HG02610 (cell line): ENCODE measurements at regions not wholly inside any gene's neighbourhood (a gene's known extent, or its start where the extent isn't known, plus 50 kb on each side); places are given as distances from the start of the nearest gene placed in this dataset.
A peak's percentile ranks its signal among the peaks of the same experiment; 100 is the strongest.
"Not testable (repeated sequence)": the region's sequence is repeated elsewhere in the genome, so short reads cannot be mapped to it uniquely, and the experiment has no call there.

Experiments
- ATAC-seq: cut with Tn5 transposase; IDR thresholded peaks from one replicate; pipeline ENCODE4 v1.9.1; 2021; ENCODE audit warnings: mild to moderate bottlenecking, moderate library complexity; ENCODE audit not compliant: unreplicated experiment

GRCh38 chr9:25102204-25102603 lies 556.5 kb upstream of the IZUMO3 start:
- ATAC-seq, result not testable (repeated sequence)

- no peak for ATAC-seq
Measured at GRCh38 chr9:25094518-25094917, 548.8 kb upstream of the IZUMO3 start.

- ATAC-seq, result no peak
Measured at GRCh38 chr9:25078202-25078601, 532.5 kb upstream of the IZUMO3 start.

GRCh38 chr9:25048098-25048724 lies 502.5 kb upstream of the IZUMO3 start:
- ATAC-seq, result no peak

GRCh38 chr9:25045469-25045868 lies 499.8 kb upstream of the IZUMO3 start:
- not testable (repeated sequence) for ATAC-seq

GRCh38 chr9:25029743-25030142 lies 484.0 kb upstream of the IZUMO3 start:
- ATAC-seq, result no peak

GRCh38 chr9:25025686-25026085 lies 480.0 kb upstream of the IZUMO3 start:
- no peak for ATAC-seq

- no peak for ATAC-seq
Measured at GRCh38 chr9:25025156-25025555, 479.5 kb upstream of the IZUMO3 start.

GRCh38 chr9:25017779-25018178 lies 472.1 kb upstream of the IZUMO3 start:
- ATAC-seq, result no peak

GRCh38 chr9:25010027-25010662 lies 464.4 kb upstream of the IZUMO3 start:
- ATAC-seq, result no peak

GRCh38 chr9:25003686-25004085 lies 458.0 kb upstream of the IZUMO3 start:
- ATAC-seq, result no peak

- ATAC-seq, result no peak
Measured at GRCh38 chr9:24986331-24986730, 440.6 kb upstream of the IZUMO3 start.

- ATAC-seq, result not testable (repeated sequence)
Measured at GRCh38 chr9:24970780-24971179, 425.1 kb upstream of the IZUMO3 start.

GRCh38 chr9:24961762-24962161 lies 416.1 kb upstream of the IZUMO3 start:
- ATAC-seq, result no peak

- ATAC-seq, result no peak
Measured at GRCh38 chr9:24953070-24953469, 407.4 kb upstream of the IZUMO3 start.

- ATAC-seq, result no peak
Measured at GRCh38 chr9:24939109-24939850, 393.6 kb upstream of the IZUMO3 start.

GRCh38 chr9:24936117-24936516 lies 390.4 kb upstream of the IZUMO3 start:
- ATAC-seq, result no peak

- peak; percentile 67 for ATAC-seq
Measured at GRCh38 chr9:24932785-24933184, 387.1 kb upstream of the IZUMO3 start.

- no peak for ATAC-seq
Measured at GRCh38 chr9:24931894-24932293, 386.2 kb upstream of the IZUMO3 start.

GRCh38 chr9:24912767-24913166 lies 367.1 kb upstream of the IZUMO3 start:
- no peak for ATAC-seq

GRCh38 chr9:24901319-24901718 lies 355.6 kb upstream of the IZUMO3 start:
- ATAC-seq, result no peak

- ATAC-seq, result no peak
Measured at GRCh38 chr9:24900179-24900578, 354.5 kb upstream of the IZUMO3 start.
